HCT116 (cell line): ENCODE measurements at regions not wholly inside any gene's neighbourhood (a gene's known extent, or its start where the extent isn't known, plus 50 kb on each side); places are given as distances from the start of the nearest gene placed in this dataset.

Experiments
- ATAC-seq: fragments of 200-7000 bp; cut with Tn5 transposase; 2 replicates; pipeline ENCODE4 v1.9.1; 2020; ENCODE audit warnings: mild to moderate bottlenecking, moderate library complexity
- BruUV-seq: library from RNA; stranded (reverse); fragments of 400-500 nt; replicated peaks from 2 replicates; lab custom pipeline; 2021; lab: Mats Ljungman, UMichigan
- CTCF ChIA-PET: fragments of 300-600 bp; sonication (Branson Sonifier 250); formaldehyde crosslinking; loops from one replicate; lab custom pipeline; 2021; ENCODE audit warnings: antibody characterized with exemption; lab: Charles Lee
- POLR2A ChIA-PET: fragments of 300-600, 350-600 bp; sonication (Branson Sonifier 250); formaldehyde crosslinking; loops from one replicate; lab custom pipeline; 2021; ENCODE audit warnings: antibody characterized with exemption; lab: Charles Lee
- RAD21 ChIA-PET, 2 experiments: fragments of 300-600 bp; sonication (Branson Sonifier 250); formaldehyde crosslinking; loops; one replicate each; lab custom pipeline; 2023; ENCODE audit warnings: low total read pairs in 2 of 2; ENCODE audit not compliant: uncharacterized antibody in 2 of 2, unreplicated experiment in 2 of 2, low non-redundant PET in 1 of 2; lab: Charles Lee
- DNase-seq: peaks from one replicate; pipeline ENCODE4 v3.0.0-alpha.2; 2010; ENCODE audit warnings: low read depth, low spot score
- H2AFZ ChIP-seq: fragments of 200-600 bp; shearing (Covaris generic), sonication (generic); 2 replicates; pipeline ENCODE4 v1.6.1; 2017; ENCODE audit warnings: low read depth, mixed run types, mixed read lengths, antibody characterized with exemption, low read length; ENCODE audit not compliant: poor library complexity, severe bottlenecking
- H3K27ac ChIP-seq: 2 replicates; pipeline ENCODE4 v1.5.1; 2012; ENCODE audit warnings: low read depth, low read length
- H3K27me3 ChIP-seq: fragments of 200-600 bp; sonication (generic); 2 replicates; pipeline ENCODE4 v1.6.1; 2016; ENCODE audit warnings: mixed run types, low read length, mixed read lengths; ENCODE audit not compliant: insufficient read depth
- H3K36me3 ChIP-seq, 2 experiments: fragments of 200-500 bp in 1 of 2; fragments of 200-600 bp in 1 of 2; sonication (Bioruptor generic) in 1 of 2; sonication (generic) in 1 of 2; 2 replicates each; pipeline versions ENCODE4 v1.5.1 to v1.6.1; 2014 to 2016; ENCODE audit warnings: low read length in 2 of 2, inconsistent platforms in 1 of 2, mixed read lengths in 1 of 2, mixed run types in 1 of 2; ENCODE audit not compliant: insufficient read depth in 2 of 2, control insufficient read depth in 1 of 2
- H3K4me1 ChIP-seq, 2 experiments: fragments of 200-600 bp in 1 of 2; sonication (generic) in 1 of 2; 2 replicates each; pipeline versions ENCODE4 v1.5.1 to v1.6.1; 2012 to 2017; ENCODE audit warnings: low read length in 2 of 2, inconsistent platforms in 1 of 2, mild to moderate bottlenecking in 1 of 2, mixed read lengths in 1 of 2, mixed run types in 1 of 2, moderate library complexity in 1 of 2; ENCODE audit not compliant: insufficient read depth in 2 of 2, control insufficient read depth in 1 of 2
- H3K4me2 ChIP-seq: fragments of 200-600 bp; sonication (generic); 2 replicates; pipeline ENCODE4 v1.6.1; 2017; ENCODE audit warnings: mixed run types, low read length, mixed read lengths
- H3K4me3 ChIP-seq, 2 experiments: fragments of 200-600 bp in 1 of 2; sonication (generic) in 1 of 2; replicated peaks in 1 of 2; 2 replicates each; pipeline ENCODE4 v1.5.1; 2011 to 2016; ENCODE audit warnings: low read length in 2 of 2, control low read depth in 1 of 2, low read depth in 1 of 2, mild to moderate bottlenecking in 1 of 2, mixed read lengths in 1 of 2, mixed run types in 1 of 2
- H3K79me2 ChIP-seq: fragments of 200-600 bp; sonication (generic); 2 replicates; pipeline ENCODE4 v1.6.1; 2017; ENCODE audit warnings: mild to moderate bottlenecking, mixed run types, low read length, moderate library complexity, mixed read lengths; ENCODE audit not compliant: insufficient read depth
- H3K9ac ChIP-seq: fragments of 200-600 bp; sonication (generic); 2 replicates; pipeline ENCODE4 v1.6.1; 2016; ENCODE audit warnings: low read length, mixed read lengths
- H3K9me2 ChIP-seq: fragments of 200-600 bp; sonication (generic), shearing (Covaris generic); 2 replicates; pipeline ENCODE4 v1.6.1; 2017; ENCODE audit warnings: mixed run types, mild to moderate bottlenecking, moderate library complexity; ENCODE audit not compliant: insufficient read depth
- H3K9me3 ChIP-seq, 2 experiments: fragments of 200-500 bp in 1 of 2; fragments of 200-600 bp in 1 of 2; sonication (Bioruptor generic) in 1 of 2; sonication (generic) in 1 of 2; 2 replicates each; pipeline ENCODE4 v1.6.1; 2014 to 2017; ENCODE audit warnings: low read length in 2 of 2, mixed read lengths in 2 of 2, inconsistent platforms in 1 of 2, low read depth in 1 of 2, mild to moderate bottlenecking in 1 of 2, mixed run types in 1 of 2, moderate library complexity in 1 of 2; ENCODE audit not compliant: control insufficient read depth in 1 of 2, insufficient read depth in 1 of 2
- H4K20me1 ChIP-seq: fragments of 200-600 bp; sonication (generic), shearing (Covaris generic); 2 replicates; pipeline ENCODE4 v1.6.1; 2017; ENCODE audit warnings: mixed run types, mild to moderate bottlenecking, moderate library complexity; ENCODE audit not compliant: insufficient read depth
- CBX3 ChIP-seq: IDR thresholded peaks from 2 replicates; pipeline ENCODE4 v1.6.1; 2012; ENCODE audit warnings: low read depth
- CEBPB ChIP-seq: IDR thresholded peaks from 2 replicates; pipeline ENCODE4 v1.6.1; 2012; ENCODE audit warnings: low read depth
- ELF1 ChIP-seq: IDR thresholded peaks from 2 replicates; pipeline ENCODE4 v1.6.1; 2012; ENCODE audit warnings: low read depth, borderline replicate concordance
- EZH2 ChIP-seq: fragments of 200-600 bp; sonication (generic); IDR thresholded peaks from 2 replicates; pipeline ENCODE4 v1.6.1; 2017; ENCODE audit warnings: antibody characterized with exemption, mixed run types
- EZH2phosphoT487 ChIP-seq: fragments of 200-600 bp; IDR thresholded peaks from 2 replicates; pipeline ENCODE4 v1.6.1; 2018; ENCODE audit warnings: antibody characterized with exemption, borderline replicate concordance
- FOSL1 ChIP-seq: IDR thresholded peaks from 2 replicates; pipeline ENCODE4 v1.6.1; 2012; ENCODE audit warnings: low read depth
- JUND ChIP-seq: IDR thresholded peaks from 2 replicates; pipeline ENCODE4 v1.6.1; 2012
- POLR2A ChIP-seq: IDR thresholded peaks from 2 replicates; pipeline ENCODE4 v1.7.0; 2011; ENCODE audit warnings: borderline replicate concordance; ENCODE audit not compliant: insufficient read depth, insufficient read length; ENCODE audit errors: extremely low read depth
- SP1 ChIP-seq: IDR thresholded peaks from 2 replicates; pipeline ENCODE4 v1.6.1; 2012; ENCODE audit warnings: low read depth
- TCF7L2 ChIP-seq: IDR thresholded peaks from 2 replicates; pipeline ENCODE4 v1.7.0; 2011; ENCODE audit warnings: borderline replicate concordance, inconsistent platforms; ENCODE audit not compliant: insufficient read depth, insufficient read length; ENCODE audit errors: extremely low read depth
- ZNF274 ChIP-seq: fragments of 200-500 bp; sonication (Bioruptor generic); IDR thresholded peaks from 2 replicates; pipeline ENCODE4 v1.6.1; 2014; ENCODE audit warnings: mild to moderate bottlenecking, low read depth, low read length, inconsistent platforms
- intact Hi-C: fragments of 100-400 bp; cut with micrococcal nuclease; formaldehyde crosslinking; loops from 2 replicates; pipeline ENCODE4 v1.10.0; 2022
- TF ChIP-seq, protein P1 (sequence below): IDR thresholded peaks from 2 replicates; pipeline ENCODE4 v1.6.1; 2011; ENCODE audit warnings: mild to moderate bottlenecking, low read length, moderate library complexity; ENCODE audit not compliant: insufficient replicate concordance; ENCODE audit errors: extremely low read depth
- TF ChIP-seq, protein P2 (sequence below): IDR thresholded peaks from 2 replicates; pipeline ENCODE4 v1.6.1; 2012
- TF ChIP-seq, protein P3 (sequence below): IDR thresholded peaks from 2 replicates; pipeline ENCODE4 v1.6.1; 2012

DNA sequence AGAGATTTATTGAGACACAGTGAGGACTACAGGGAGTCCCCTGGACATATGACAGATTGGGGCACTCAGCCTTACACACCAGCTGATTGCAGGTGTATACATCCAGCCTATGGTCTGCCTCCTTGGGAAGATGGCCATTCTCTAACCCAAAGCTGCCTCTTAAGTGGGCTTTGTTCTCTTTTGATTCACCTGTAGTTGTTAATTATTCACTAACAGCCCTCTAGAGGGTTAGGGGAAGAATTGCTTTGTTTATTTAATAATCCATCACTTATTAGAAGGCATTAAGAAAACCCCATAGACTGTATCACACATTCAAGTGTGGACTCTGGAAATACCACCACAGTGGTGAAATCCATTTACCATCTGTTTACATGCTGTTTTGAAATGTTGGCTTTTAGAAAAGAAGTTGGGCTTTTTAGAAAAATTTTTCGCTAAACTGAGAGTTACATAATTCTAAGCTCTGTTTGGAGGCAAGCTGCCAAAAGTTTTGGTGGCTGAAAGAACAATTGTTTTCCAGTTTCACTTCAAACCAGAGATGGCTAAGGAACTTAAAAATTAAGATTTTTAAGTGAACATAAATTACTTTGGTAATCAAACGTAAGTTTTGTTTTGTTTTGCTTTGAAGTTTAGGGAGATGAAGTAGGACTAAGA, 379.1 kb downstream of the ADRA2A start:
- no peaks in the 10 kb centered on the region for H3K9me2 ChIP-seq
- no peak overlapping the region for H2AFZ ChIP-seq
- H3K9me3 ChIP-seq: no peaks in the 10 kb centered on the region
- CTCF ChIA-PET: no interaction called here
- no peak overlapping the region for H3K4me3 ChIP-seq
- H3K36me3 ChIP-seq: no peaks in the 10 kb centered on the region
- RAD21 ChIA-PET: no interaction called here
- DNase-seq (no peak), ATAC-seq (no peak)
- no peak overlapping the region for H3K9ac ChIP-seq
- H4K20me1 ChIP-seq: no peaks in the 10 kb centered on the region; the same call in 1 of the 2 replicates
- H3K79me2 ChIP-seq: no peaks in the 10 kb centered on the region
- H3K4me2 ChIP-seq: no peak overlapping the region
- TF ChIP-seq CEBPB: no peak
- TF ChIP-seq CBX3: no peak
- no peak for TF ChIP-seq EZH2
- TF ChIP-seq, protein P1, sequence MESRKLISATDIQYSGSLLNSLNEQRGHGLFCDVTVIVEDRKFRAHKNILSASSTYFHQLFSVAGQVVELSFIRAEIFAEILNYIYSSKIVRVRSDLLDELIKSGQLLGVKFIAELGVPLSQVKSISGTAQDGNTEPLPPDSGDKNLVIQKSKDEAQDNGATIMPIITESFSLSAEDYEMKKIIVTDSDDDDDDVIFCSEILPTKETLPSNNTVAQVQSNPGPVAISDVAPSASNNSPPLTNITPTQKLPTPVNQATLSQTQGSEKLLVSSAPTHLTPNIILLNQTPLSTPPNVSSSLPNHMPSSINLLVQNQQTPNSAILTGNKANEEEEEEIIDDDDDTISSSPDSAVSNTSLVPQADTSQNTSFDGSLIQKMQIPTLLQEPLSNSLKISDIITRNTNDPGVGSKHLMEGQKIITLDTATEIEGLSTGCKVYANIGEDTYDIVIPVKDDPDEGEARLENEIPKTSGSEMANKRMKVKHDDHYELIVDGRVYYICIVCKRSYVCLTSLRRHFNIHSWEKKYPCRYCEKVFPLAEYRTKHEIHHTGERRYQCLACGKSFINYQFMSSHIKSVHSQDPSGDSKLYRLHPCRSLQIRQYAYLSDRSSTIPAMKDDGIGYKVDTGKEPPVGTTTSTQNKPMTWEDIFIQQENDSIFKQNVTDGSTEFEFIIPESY: no peak
- no peak for TF ChIP-seq POLR2A
- no peak for TF ChIP-seq ELF1
- TF ChIP-seq, all 23 proteins: peak for 0
- POLR2A ChIA-PET: no interaction called here
- no peaks in the 10 kb centered on the region for H3K4me1 ChIP-seq
- no peak overlapping the region for H3K27ac ChIP-seq
- H3K27me3 ChIP-seq: peaks cover 4% of the 10 kb centered on the region; the same call in 1 of the 2 replicates
- intact Hi-C loops: no loop called here
- no TSS peak for BruUV-seq

DNA sequence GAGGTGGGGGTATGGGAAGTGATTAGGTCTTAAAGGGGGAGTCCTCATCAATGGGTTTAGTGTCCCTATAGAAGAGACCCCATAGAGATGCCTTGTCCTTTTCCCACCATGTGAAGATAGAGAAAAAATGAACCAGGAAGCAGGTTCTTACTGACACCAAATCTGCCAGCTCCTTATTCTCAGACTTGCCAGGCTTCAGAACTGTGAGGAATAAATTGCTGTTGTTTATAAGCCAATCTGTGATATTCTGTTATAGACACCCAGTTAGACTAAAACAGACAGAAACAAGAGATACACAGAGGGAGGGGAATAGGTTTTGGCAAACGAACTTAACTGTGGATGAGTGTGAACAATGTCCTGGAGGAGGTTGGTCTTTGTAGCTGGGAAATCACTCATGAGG, 381.4 kb downstream of the ADRA2A start:
- intact Hi-C loops: no loop called here
- CTCF ChIA-PET: no interaction called here
- H3K79me2 ChIP-seq: no peaks in the 10 kb centered on the region
- H2AFZ ChIP-seq: no peak overlapping the region
- H3K4me1 ChIP-seq: no peaks in the 10 kb centered on the region
- BruUV-seq: no TSS peak
- H3K9ac ChIP-seq: no peak overlapping the region
- no peaks in the 10 kb centered on the region for H3K36me3 ChIP-seq
- no peaks in the 10 kb centered on the region for H4K20me1 ChIP-seq
- no peak for ATAC-seq
- POLR2A ChIA-PET: no interaction called here
- H3K27ac ChIP-seq: no peak overlapping the region
- H3K9me2 ChIP-seq: no peaks in the 10 kb centered on the region
- no peak overlapping the region for H3K4me3 ChIP-seq
- H3K4me2 ChIP-seq: no peak overlapping the region
- 0 out of 2 replicates have a peak, but pooled peaks cover 4% of the 10 kb centered on the region for H3K27me3 ChIP-seq
- RAD21 ChIA-PET: no interaction called here
- no peaks in the 10 kb centered on the region; a peak in 1 of 4 replicates for H3K9me3 ChIP-seq
- no peak for DNase-seq
- TF ChIP-seq ZNF274 (no peak), FOSL1 (no peak), CEBPB (no peak), EZH2 (no peak), CBX3 (no peak), JUND (no peak), TCF7L2 (no peak), EZH2phosphoT487 (no peak), POLR2A (no peak), SP1 (no peak)
- TF ChIP-seq, protein P2, sequence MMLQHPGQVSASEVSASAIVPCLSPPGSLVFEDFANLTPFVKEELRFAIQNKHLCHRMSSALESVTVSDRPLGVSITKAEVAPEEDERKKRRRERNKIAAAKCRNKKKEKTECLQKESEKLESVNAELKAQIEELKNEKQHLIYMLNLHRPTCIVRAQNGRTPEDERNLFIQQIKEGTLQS: no peak
- TF ChIP-seq, protein P3, sequence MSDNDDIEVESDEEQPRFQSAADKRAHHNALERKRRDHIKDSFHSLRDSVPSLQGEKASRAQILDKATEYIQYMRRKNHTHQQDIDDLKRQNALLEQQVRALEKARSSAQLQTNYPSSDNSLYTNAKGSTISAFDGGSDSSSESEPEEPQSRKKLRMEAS: no peak
- TF ChIP-seq, protein P1: no peak
